ENCODE measurements at regions not wholly inside any gene's neighbourhood (a gene's known extent, or its start where the extent isn't known, plus 50 kb on each side); places are given as distances from the start of the nearest gene placed in this dataset.

DNA sequence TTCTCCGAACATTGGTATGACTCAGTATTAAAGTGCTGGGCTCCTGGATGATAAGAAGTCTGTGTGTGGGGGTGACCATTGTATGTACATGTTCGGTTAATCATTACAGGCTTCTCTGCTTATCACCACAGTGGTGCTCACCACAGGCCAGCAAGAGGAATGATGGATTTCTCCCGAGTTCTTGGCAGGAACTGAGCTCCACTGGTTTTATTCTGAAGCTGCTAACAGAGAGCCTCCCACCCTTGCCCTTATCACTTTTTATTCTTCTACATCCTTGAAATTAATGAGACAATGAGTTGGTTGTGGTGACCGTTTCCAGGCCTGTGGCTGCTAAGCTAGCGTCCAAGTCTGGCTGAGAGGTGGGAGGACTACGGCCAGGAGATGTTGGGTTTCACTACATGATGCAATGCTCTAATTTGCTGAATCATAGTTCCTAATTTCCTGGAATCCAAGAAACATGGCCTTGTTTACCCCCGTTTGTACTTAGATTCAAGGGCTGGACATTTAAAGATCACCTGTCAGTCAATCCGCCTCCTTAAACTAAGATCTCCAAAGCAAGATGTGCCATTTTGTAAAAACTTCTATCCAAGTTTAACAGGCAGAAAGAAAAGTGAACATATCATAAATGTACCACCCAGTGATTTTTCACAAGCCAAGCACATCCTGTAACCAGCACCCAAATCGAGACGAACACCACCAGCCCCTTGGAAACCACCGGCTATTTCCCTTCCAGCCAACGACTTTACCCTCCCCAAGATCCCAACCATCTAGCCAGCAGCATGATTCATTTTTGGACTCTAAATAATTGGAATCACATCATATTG, 172.5 kb downstream of the FOXA2 start:
- Mint-ChIP-seq H3K4me3 (ENCODE audit: unreplicated experiment) (no peak overlapping the region), H3K27me3 (ENCODE audit: low read depth) (peaks cover 4% of the 10 kb centered on the region), H3K27ac (ENCODE audit: unreplicated experiment) (no peak overlapping the region), H3K9me3 (ENCODE audit: low read depth) (no peaks in the 10 kb centered on the region), H3K4me1 (ENCODE audit: low read depth) (no peaks in the 10 kb centered on the region), H3K36me3 (ENCODE audit: low read depth) (no peaks in the 10 kb centered on the region)
- no peak for DNase-seq (ENCODE audit: low spot score)
- TF ChIP-seq, protein P1, sequence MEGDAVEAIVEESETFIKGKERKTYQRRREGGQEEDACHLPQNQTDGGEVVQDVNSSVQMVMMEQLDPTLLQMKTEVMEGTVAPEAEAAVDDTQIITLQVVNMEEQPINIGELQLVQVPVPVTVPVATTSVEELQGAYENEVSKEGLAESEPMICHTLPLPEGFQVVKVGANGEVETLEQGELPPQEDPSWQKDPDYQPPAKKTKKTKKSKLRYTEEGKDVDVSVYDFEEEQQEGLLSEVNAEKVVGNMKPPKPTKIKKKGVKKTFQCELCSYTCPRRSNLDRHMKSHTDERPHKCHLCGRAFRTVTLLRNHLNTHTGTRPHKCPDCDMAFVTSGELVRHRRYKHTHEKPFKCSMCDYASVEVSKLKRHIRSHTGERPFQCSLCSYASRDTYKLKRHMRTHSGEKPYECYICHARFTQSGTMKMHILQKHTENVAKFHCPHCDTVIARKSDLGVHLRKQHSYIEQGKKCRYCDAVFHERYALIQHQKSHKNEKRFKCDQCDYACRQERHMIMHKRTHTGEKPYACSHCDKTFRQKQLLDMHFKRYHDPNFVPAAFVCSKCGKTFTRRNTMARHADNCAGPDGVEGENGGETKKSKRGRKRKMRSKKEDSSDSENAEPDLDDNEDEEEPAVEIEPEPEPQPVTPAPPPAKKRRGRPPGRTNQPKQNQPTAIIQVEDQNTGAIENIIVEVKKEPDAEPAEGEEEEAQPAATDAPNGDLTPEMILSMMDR (IDR thresholded peaks at IDR 0.05), result no peak

DNA sequence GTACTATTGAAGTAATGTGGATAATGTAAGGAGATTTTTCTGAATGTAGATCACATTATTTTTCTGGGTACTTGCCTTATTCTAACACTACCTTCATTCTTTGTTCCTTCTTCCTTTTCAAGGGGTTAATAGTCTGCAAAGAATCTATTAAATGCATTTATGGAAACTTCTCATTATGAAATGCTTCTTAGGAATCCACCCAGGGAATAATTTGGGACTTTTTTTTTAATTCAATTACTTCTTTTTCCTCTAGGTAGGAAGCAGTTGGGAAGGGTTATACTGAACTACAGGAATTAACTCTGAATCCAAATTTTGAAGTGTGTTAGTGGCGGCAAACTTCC, 173.1 kb downstream of the FOXA2 start:
- H3K4me3 Mint-ChIP-seq (ENCODE audit: unreplicated experiment), result no peak overlapping the region
- TF ChIP-seq, protein P1 (IDR thresholded peaks at IDR 0.05), result no peak
- DNase-seq (ENCODE audit: low spot score), result no peak
- no peaks in the 10 kb centered on the region for H3K9me3 Mint-ChIP-seq (ENCODE audit: low read depth)
- no peak overlapping the region for H3K27ac Mint-ChIP-seq (ENCODE audit: unreplicated experiment)
- H3K27me3 Mint-ChIP-seq (ENCODE audit: low read depth), result peaks cover 6% of the 10 kb centered on the region
- H3K4me1 Mint-ChIP-seq (ENCODE audit: low read depth), result no peaks in the 10 kb centered on the region
- H3K36me3 Mint-ChIP-seq (ENCODE audit: low read depth), result no peaks in the 10 kb centered on the region

DNA sequence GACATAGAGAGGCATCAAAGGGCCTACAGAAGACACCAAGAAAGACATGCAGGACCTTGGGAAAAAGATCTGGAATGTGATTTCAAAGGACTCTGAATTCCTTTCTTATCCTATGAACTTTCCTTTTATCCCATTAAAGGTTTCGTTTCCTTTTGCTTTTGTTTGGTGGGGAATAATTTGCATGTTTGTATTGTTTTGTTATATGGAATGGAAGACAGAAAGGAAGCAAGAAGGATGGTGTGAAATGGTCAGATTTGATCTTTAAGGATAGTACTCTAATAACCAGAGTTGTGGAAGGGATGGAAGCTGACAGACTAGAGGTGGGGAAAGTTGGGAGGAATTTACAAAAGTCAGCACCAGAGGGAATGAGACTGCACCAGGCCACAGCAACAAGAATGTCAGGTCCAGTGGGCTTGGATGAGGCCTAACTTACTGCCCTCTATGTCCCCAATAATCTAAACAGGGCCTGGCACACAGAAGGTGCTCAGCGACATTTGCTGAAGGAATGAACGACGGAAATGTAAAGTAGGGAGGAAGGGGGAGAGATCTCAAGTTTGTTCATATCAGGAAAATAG, 173.7 kb downstream of the FOXA2 start:
- DNase-seq (ENCODE audit: low spot score), result no peak
- no peaks in the 10 kb centered on the region for H3K9me3 Mint-ChIP-seq (ENCODE audit: low read depth)
- H3K27me3 Mint-ChIP-seq (ENCODE audit: low read depth), result peaks cover 6% of the 10 kb centered on the region
- no peak overlapping the region for H3K27ac Mint-ChIP-seq (ENCODE audit: unreplicated experiment)
- no peaks in the 10 kb centered on the region for H3K36me3 Mint-ChIP-seq (ENCODE audit: low read depth)
- TF ChIP-seq, protein P1 (IDR thresholded peaks at IDR 0.05), result no peak
- H3K4me3 Mint-ChIP-seq (ENCODE audit: unreplicated experiment), result no peak overlapping the region
- H3K4me1 Mint-ChIP-seq (ENCODE audit: low read depth), result no peaks in the 10 kb centered on the region

DNA sequence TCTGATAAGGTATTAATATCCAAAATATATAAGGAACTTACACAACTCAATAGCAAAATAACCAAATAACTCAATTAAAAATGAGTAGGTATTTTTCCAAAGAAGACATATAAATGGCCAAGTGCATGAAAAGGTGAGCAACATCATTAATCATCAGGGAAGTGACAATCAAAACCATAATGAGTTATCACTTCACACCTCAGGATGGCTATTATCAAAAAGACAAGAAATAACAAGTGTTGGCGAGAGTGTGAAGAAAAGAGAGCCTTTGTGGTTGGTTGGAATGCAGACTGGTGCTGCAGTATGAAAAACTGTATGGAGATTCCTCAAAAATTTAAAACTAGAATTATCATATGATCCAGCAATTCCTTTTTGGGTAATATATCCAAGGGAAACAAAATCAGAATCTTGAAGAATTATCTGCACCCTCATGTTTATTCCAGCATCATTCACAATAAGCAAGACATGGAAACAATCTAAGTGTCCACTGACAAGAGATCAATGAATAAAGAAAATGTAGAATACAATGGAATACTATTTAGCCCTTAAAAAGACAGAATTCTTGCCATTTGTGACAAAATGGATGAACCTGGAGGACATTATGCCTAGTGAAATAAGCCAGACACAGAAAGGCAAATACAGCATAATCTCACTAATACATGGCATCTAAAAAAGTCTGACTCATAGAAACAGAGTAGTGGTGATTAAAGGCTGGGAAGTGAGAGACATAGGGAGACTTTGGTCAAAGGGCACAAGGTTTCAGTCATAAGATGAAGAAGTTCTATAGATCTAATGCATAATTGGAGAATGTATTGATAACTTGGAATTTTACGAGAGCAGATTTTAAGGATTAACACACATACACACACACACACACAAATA, 175.6 kb downstream of the FOXA2 start:
- H3K27me3 Mint-ChIP-seq (ENCODE audit: low read depth), result peaks cover 12% of the 10 kb centered on the region
- H3K36me3 Mint-ChIP-seq (ENCODE audit: low read depth), result no peaks in the 10 kb centered on the region
- TF ChIP-seq, protein P1 (IDR thresholded peaks at IDR 0.05), result no peak
- H3K9me3 Mint-ChIP-seq (ENCODE audit: low read depth), result no peaks in the 10 kb centered on the region
- no peak for DNase-seq (ENCODE audit: low spot score)
- H3K4me1 Mint-ChIP-seq (ENCODE audit: low read depth), result no peaks in the 10 kb centered on the region
- no peak overlapping the region for H3K4me3 Mint-ChIP-seq (ENCODE audit: unreplicated experiment)
- no peak overlapping the region for H3K27ac Mint-ChIP-seq (ENCODE audit: unreplicated experiment)
